ENCODE measurements at regions not wholly inside any gene's neighbourhood (a gene's known extent, or its start where the extent isn't known, plus 50 kb on each side); places are given as distances from the start of the nearest gene placed in this dataset.

DNA sequence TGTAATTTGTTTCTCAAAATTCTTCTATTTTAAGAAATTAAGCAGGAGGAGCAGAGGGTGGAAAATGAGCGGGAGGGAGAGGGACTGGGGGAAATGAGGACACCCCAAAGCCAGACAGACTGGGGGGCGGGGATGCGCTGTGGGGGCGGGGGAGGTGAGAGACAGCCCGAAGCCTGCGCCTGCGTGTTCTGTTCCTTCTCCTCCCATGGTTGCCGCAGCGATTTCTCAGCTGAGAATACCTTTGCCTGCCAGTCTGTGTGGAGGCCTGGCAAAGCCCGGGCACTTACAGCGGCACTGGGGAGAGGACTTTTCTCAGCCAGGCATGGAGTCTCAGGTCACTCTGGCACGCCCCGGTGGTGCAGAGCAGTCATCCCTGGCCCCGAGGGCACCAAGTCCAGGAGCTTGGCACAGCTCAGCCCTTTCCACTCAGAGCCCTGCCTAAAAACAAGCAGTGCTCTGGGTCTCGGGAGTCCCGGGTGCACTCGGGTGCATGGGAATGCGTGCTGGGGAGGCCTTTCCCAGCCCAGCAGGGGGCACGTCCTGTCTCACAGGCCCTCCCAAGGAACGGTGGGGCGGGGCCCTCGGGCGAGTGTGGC lies 289.3 kb upstream of the HS6ST1 start:
- DNase-seq = peak in 2 of 3 donors; percentile 26 to 39
- H3K36me3 ChIP-seq = no peaks in the 10 kb centered on the region

DNA sequence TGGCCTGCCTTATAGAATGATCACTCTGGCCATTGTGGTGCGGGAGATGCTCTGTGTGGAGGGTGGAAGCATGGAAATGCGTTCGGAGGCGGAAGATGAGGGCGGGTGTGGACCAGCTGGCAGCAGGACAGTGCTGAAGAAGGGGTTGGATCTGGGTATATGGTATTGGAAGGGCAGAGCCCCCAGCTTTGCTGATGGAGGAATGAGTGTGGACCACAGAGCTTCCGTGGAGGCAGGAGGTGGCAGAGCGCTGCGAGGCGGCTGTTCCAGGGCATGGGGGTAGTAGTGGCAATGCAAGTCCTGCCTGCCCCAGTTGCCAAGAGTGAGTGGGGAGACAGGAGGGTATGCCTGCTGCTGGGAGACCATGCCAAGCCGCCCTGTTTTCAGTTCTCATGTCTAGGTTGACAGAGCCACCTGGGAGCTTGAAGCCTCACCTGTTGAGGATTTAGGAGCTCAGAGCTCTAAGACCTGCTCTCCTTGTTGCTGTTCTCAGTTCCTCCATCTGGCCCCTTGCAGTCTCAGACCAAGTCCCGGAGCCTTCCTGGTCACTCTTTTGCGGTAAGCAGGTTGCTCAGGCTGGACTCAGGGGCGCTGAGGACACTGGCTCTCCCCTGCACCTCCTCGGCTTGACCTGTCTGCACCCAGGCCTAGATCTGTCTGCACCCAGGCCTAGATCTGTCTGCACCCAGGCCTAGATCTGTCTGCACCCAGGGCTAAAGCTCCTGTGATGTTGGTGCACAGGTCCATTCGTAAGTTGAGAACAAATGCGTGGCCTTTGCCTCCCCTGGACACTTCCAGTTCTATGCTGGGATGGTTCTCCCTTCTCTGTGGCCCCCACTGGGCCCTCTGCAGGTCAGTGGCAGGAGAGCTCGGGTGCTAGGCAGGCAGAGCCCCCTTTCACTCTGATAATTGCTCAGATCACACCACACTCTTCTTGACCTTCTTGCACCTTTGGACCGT lies 290.5 kb upstream of the HS6ST1 start:
- Histone ChIP-seq H3K4me3 (no peak overlapping the region), H3K9me3 (no peaks in the 10 kb centered on the region), H3K4me1 (no peaks in the 10 kb centered on the region), H3K27me3 (no peaks in the 10 kb centered on the region), H3K36me3 (no peaks in the 10 kb centered on the region), H3K27ac (no peak overlapping the region)
- no peak for TF ChIP-seq CTCF (IDR thresholded peaks at IDR 0.05)
- no peak for TF ChIP-seq POLR2A (IDR thresholded peaks at IDR 0.05)
- DNase-seq = peak in 2 of 3 donors; percentile 27 to 36

More for the DNA sequence above, 289.3 kb upstream of the HS6ST1 start:
- H3K27ac ChIP-seq = no peak overlapping the region
- H3K9me3 ChIP-seq = no peaks in the 10 kb centered on the region
- no peak overlapping the region for H3K4me3 ChIP-seq
- H3K27me3 ChIP-seq = no peaks in the 10 kb centered on the region
- TF ChIP-seq POLR2A (IDR thresholded peaks at IDR 0.05) (no peak), CTCF (IDR thresholded peaks at IDR 0.05) (no peak)
- H3K4me1 ChIP-seq = no peaks in the 10 kb centered on the region

DNA sequence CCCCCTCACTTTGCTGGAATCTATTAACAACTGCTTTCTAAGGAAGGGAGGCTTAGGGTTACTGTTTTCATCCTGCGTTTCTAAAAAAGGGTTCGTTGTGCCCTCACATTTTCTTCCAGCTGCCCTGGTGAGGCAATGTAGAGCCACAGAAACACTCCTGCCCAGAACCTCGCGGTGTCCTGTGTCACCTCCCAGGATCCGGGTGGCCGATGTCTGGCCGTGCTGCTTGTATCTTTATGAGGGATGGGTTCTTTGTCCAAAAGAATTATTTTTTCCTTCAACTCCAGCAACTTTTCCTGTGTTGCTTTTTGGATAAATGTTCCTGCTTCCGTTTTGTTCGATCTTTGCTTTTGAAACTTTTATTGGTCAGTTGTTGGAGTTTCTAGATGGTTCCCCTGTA lies 291.8 kb upstream of the HS6ST1 start:
- H3K27ac ChIP-seq = no peak overlapping the region
- DNase-seq = no peak
- H3K4me3 ChIP-seq = no peak overlapping the region
- H3K36me3 ChIP-seq = no peaks in the 10 kb centered on the region
- no peak for TF ChIP-seq CTCF (IDR thresholded peaks at IDR 0.05)
- no peaks in the 10 kb centered on the region for H3K4me1 ChIP-seq
- no peaks in the 10 kb centered on the region for H3K27me3 ChIP-seq
- H3K9me3 ChIP-seq = no peaks in the 10 kb centered on the region

- no peaks in the 10 kb centered on the region for H3K4me1 ChIP-seq
- no peak for TF ChIP-seq CTCF (IDR thresholded peaks at IDR 0.05)
- no peak for TF ChIP-seq POLR2A (IDR thresholded peaks at IDR 0.05)
- no peaks in the 10 kb centered on the region for H3K9me3 ChIP-seq
- H3K36me3 ChIP-seq = no peaks in the 10 kb centered on the region
- H3K4me3 ChIP-seq = no peak overlapping the region
- H3K27me3 ChIP-seq = no peaks in the 10 kb centered on the region
- H3K27ac ChIP-seq = no peak overlapping the region
- DNase-seq = peak in 1 of 3 donors; percentile 27
Measured at GRCh38 chr2:128611421-128612320, 293.0 kb upstream of the HS6ST1 start.

DNA sequence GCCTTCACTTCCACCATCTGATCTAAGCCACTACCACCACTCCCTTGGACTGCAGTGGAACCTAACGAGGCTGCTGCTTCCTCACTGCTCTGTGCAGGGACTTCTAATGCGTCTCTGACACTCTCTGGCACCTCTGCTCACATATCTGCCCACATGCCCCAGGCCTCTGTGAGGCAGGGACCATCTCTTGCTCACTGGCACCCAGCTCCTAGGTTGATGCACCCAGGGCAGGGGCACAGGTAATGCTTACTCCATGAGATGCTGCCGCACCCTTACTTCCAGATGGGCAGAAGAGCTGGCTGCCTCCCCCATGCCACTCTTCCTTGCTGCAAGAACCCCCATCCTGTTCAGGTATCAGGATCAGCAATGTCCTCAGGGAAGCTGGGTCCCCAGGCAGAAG lies 294.0 kb upstream of the HS6ST1 start:
- DNase-seq = no peak
- TF ChIP-seq POLR2A (IDR thresholded peaks at IDR 0.05) = no peak
- TF ChIP-seq CTCF (IDR thresholded peaks at IDR 0.05) = no peak

More for the DNA sequence above, 294.0 kb upstream of the HS6ST1 start:
- Histone ChIP-seq H3K36me3 (no peaks in the 10 kb centered on the region), H3K27ac (no peak overlapping the region), H3K9me3 (no peaks in the 10 kb centered on the region), H3K4me3 (no peak overlapping the region), H3K4me1 (no peaks in the 10 kb centered on the region), H3K27me3 (no peaks in the 10 kb centered on the region)

Data from Peyer's patch (tissue), 4 donors.